ENCODE measurements at regions not wholly inside any gene's neighbourhood (a gene's known extent, or its start where the extent isn't known, plus 50 kb on each side); places are given as distances from the start of the nearest gene placed in this dataset.
A peak's percentile ranks its signal among the peaks of the same experiment; 100 is the strongest.

DNA sequence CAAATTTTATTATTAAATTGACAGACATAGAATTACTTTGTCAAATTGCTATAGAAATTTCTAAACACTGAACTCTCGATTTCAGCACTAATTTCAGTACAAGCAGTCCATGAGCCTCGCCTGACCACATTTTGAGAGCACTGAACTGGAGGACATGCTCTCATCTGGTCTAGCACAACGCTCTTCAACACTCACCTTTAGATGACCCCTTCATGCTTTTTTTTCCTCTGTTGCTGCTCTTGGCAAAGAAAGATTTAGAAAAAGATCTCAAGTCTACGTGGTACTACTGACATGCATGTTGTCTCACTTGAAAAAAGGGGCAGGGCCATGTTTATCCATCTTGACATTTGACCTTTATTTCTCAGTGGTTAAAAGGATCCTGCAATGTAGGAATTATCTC lies 981.5 kb downstream of the DIAPH3 start:
- peaks cover 0 to 1% of the 10 kb centered on the region in 2 donors for H3K9me3 Mint-ChIP-seq
- H3K4me3 Mint-ChIP-seq: no peak overlapping the region
- DNase-seq (no peak), ATAC-seq (replicated peaks in 1 of 2) (no peak)
- no peaks in the 10 kb centered on the region for H3K36me3 Mint-ChIP-seq (ENCODE audit: insufficient read depth in 2 of 2)
- H3K27ac Mint-ChIP-seq: no peak overlapping the region
- no peaks in the 10 kb centered on the region for H3K27me3 Mint-ChIP-seq (ENCODE audit: low read depth)
- no peaks in the 10 kb centered on the region for H3K4me1 Mint-ChIP-seq (ENCODE audit: low read depth)

DNA sequence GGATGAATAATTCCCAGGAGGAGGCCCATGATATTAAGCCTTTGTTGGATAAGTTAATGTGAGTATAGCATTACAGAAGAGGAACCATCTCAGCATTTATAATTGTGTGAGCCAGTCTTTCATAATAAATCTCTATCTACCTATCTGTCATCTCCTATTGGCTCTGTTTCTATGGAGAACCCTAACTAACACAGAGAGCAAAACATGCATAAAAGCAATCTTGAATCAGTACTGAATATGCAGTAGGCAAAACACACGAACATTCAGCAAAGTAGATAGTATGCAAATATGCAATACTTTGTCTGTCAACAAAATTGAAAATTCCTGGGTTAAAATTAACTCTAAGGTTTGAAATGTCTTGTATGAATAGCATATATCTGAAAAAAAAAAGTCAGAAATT lies 966.3 kb downstream of the DIAPH3 start:
- H3K9me3 Mint-ChIP-seq: peaks cover 2 to 4% of the 10 kb centered on the region in 2 donors
- H3K27me3 Mint-ChIP-seq (ENCODE audit: low read depth): no peaks in the 10 kb centered on the region
- H3K4me3 Mint-ChIP-seq: no peak overlapping the region
- ATAC-seq (replicated peaks in 1 of 2) (no peak), DNase-seq (no peak)
- no peak overlapping the region for H3K27ac Mint-ChIP-seq
- no peaks in the 10 kb centered on the region for H3K36me3 Mint-ChIP-seq (ENCODE audit: insufficient read depth in 2 of 2)
- H3K4me1 Mint-ChIP-seq (ENCODE audit: low read depth): no peaks in the 10 kb centered on the region

DNA sequence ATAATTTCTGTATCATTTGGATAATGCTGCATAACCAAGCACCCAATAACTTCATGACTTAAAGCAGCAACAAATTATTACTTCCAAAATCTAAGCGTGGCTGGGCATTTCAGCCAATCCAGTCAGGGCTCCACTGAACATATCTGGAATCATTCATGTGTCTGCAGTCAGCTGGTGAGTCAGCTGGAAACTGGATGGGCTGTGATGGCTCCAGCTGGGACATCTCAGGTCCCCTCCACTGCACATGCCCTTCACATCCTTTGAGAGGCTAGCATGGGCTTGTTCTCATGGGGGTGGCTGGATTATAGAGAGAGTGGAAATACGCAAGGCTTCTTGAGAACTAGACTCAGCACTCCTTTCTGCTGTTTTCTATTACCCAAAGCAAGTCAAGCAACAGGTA lies 961.9 kb downstream of the DIAPH3 start:
- peaks cover 4 to 9% of the 10 kb centered on the region in 2 donors for H3K9me3 Mint-ChIP-seq
- no peak for DNase-seq
- no peak overlapping the region for H3K27ac Mint-ChIP-seq
- no peaks in the 10 kb centered on the region for H3K4me1 Mint-ChIP-seq (ENCODE audit: low read depth)
- no peaks in the 10 kb centered on the region for H3K27me3 Mint-ChIP-seq (ENCODE audit: low read depth)
- H3K36me3 Mint-ChIP-seq (ENCODE audit: insufficient read depth in 2 of 2): no peaks in the 10 kb centered on the region
- H3K4me3 Mint-ChIP-seq: no peak overlapping the region
- ATAC-seq (replicated peaks in 1 of 2): no peak

DNA sequence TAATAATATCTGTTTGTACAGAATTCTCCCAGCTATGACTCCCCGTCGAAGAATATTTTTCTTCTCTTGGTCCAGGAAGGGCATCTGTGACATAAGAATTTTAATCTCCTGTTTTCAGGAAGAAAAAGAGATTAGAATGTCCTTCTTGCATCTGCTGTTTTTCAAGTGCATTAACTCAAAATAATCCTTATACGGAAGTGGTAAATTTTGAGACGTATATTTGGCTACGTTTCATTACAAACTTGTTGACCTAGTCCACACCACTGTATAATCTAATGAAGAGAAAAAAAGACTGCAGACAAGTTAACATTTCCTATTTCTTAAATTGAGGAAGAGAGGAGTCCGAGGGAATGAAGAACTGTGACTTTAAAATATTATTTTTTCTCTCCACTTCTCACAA lies 959.9 kb downstream of the DIAPH3 start:
- no peak for ATAC-seq (replicated peaks in 1 of 2)
- Mint-ChIP-seq H3K27me3 (ENCODE audit: low read depth) (no peaks in the 10 kb centered on the region), H3K9me3 (peaks cover 2 to 7% of the 10 kb centered on the region in 2 donors), H3K4me1 (ENCODE audit: low read depth) (no peaks in the 10 kb centered on the region), H3K27ac (no peak overlapping the region), H3K4me3 (no peak overlapping the region), H3K36me3 (ENCODE audit: insufficient read depth in 2 of 2) (no peaks in the 10 kb centered on the region)
- DNase-seq: no peak

DNA sequence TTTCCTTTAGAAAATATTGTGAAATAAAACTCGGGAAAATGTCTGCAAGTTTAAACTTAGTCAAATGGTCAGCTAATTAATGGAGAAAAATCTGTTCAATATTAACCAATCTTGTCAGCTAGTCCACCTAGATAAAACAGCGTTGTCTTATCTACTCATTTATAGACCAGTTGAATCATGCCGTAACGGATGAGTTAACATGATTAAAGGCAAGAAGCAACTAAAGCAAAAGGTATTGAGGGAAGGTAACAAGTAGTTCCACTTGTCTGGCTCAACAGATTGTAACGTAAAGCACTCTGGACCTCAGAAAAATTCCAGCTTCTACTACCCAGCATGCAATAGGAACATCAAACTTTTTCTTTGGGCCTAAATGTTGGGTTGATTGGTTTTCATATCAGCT lies 958.2 kb downstream of the DIAPH3 start:
- Mint-ChIP-seq H3K4me1 (ENCODE audit: low read depth) (no peaks in the 10 kb centered on the region), H3K36me3 (ENCODE audit: insufficient read depth in 2 of 2) (no peaks in the 10 kb centered on the region), H3K4me3 (no peak overlapping the region), H3K27ac (no peak overlapping the region), H3K27me3 (ENCODE audit: low read depth) (no peaks in the 10 kb centered on the region), H3K9me3 (peaks cover 2 to 7% of the 10 kb centered on the region in 2 donors)
- ATAC-seq (replicated peaks in 1 of 2) (no peak), DNase-seq (no peak)

DNA sequence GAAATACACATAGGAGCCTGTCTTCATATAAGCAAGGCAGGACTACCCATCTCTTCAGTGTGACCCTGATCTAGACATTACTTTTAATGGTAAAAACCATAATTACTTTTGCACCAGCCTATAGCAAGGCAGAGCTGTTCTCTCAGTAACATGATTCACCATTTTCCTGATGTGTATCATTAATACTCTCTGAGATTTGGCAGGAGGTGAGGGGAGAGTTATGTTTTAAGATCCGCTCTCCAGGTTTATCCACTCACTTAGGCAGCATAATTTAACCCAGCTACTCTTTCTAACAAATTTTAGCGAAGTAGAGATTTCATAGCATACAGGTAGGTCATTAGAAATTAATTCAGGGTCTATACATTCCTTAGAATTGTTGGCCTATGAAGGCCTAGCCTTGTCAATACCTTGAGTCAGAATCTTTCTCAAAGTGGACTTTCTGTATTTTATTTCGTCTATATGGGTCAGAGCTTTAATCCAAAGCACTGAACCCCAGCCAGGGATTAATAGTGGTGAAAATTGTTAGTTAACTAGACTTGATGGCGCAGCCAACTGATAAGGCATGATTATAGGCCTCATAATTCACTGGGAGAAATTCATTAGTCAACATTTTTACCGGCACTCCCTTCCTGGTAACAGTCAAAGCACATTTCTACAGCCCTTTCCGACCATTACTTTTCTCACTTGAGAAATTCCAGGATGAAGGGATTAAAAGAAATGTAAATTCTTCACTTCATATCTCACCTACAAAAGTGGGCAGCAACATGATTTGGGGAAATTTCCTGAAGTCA lies 955.1 kb downstream of the DIAPH3 start:
- Mint-ChIP-seq H3K27me3 (ENCODE audit: low read depth) (no peaks in the 10 kb centered on the region), H3K36me3 (ENCODE audit: insufficient read depth in 2 of 2) (no peaks in the 10 kb centered on the region), H3K4me3 (no peak overlapping the region), H3K9me3 (peaks cover under 1 to 2% of the 10 kb centered on the region in 2 donors), H3K27ac (no peak overlapping the region), H3K4me1 (ENCODE audit: low read depth) (no peaks in the 10 kb centered on the region)
- DNase-seq: no peak
- no peak for ATAC-seq (replicated peaks in 1 of 2)

DNA sequence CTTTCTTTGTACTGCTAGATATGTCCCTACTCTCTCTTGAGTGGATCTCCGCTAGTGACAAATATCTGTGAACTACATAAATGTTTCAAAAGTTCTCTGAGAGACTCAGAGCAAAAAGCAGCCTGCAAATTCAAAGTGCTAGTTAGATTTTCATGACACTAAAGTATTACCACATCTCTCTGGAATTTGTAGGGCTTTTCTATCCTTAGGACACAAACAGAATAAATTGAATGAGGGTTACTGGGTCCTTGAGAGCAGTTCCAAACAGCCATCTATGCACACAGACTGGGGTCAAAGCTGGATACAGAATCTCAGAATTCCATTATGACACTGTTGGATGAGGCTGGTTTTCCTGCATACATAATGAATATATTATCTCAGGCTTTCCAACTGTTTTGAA lies 953.2 kb downstream of the DIAPH3 start:
- no peak for DNase-seq
- Mint-ChIP-seq H3K4me1 (ENCODE audit: low read depth) (no peaks in the 10 kb centered on the region), H3K4me3 (no peak overlapping the region), H3K27me3 (ENCODE audit: low read depth) (no peaks in the 10 kb centered on the region), H3K9me3 (no peaks in the 10 kb centered on the region), H3K36me3 (ENCODE audit: insufficient read depth in 2 of 2) (no peaks in the 10 kb centered on the region), H3K27ac (no peak overlapping the region)
- ATAC-seq (replicated peaks in 1 of 2): no peak

DNA sequence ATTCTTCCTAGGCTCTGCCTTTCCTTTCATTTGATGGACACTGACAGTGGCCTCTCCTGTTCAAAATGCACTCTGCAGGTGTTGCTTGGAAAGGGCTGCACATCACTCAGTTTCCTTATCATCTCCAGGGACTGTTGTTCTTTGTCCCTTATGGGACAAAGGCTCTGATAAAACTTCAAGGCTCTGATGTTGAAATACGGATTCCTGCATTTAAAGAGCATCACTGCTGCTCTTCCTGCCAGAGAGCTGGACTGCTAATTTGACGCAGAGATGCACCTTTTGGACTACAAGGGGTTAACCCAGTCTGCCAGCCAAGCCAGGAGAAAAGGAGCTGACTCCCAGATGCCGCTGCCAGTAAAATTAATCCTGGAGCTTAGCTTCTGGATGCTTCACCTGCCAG lies 952.1 kb downstream of the DIAPH3 start:
- H3K27ac Mint-ChIP-seq: no peak overlapping the region
- no peak overlapping the region for H3K4me3 Mint-ChIP-seq
- ATAC-seq (replicated peaks in 1 of 2) (no peak), DNase-seq (no peak)
- H3K9me3 Mint-ChIP-seq: no peaks in the 10 kb centered on the region
- H3K36me3 Mint-ChIP-seq (ENCODE audit: insufficient read depth in 2 of 2): no peaks in the 10 kb centered on the region
- no peaks in the 10 kb centered on the region for H3K27me3 Mint-ChIP-seq (ENCODE audit: low read depth)
- no peaks in the 10 kb centered on the region for H3K4me1 Mint-ChIP-seq (ENCODE audit: low read depth)

DNA sequence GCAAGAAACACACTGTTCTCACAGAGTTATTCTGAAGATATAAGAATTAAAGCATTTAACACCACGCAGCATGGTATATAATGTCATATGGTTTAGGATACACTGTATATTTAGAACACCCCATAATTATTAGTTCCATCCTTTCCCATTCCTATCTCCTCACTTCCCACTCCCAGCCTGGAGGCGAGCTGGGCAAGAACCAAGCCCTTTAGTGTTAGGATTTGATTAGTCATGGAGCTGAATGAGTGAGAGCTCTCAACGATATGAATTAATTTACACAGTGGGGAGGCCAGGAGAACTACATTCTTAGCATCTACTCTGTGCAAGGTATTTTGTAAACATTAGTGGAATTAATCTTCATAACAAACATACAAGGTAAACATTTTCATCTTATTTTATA lies 934.3 kb downstream of the DIAPH3 start:
- Mint-ChIP-seq H3K36me3 (ENCODE audit: insufficient read depth in 2 of 2) (no peaks in the 10 kb centered on the region), H3K27me3 (ENCODE audit: low read depth) (no peaks in the 10 kb centered on the region), H3K9me3 (peaks cover 0 to 11% of the 10 kb centered on the region in 2 donors), H3K4me1 (ENCODE audit: low read depth) (no peaks in the 10 kb centered on the region), H3K27ac (no peak overlapping the region), H3K4me3 (no peak overlapping the region)
- no peak for ATAC-seq (replicated peaks in 1 of 2)
- DNase-seq: no peak

DNA sequence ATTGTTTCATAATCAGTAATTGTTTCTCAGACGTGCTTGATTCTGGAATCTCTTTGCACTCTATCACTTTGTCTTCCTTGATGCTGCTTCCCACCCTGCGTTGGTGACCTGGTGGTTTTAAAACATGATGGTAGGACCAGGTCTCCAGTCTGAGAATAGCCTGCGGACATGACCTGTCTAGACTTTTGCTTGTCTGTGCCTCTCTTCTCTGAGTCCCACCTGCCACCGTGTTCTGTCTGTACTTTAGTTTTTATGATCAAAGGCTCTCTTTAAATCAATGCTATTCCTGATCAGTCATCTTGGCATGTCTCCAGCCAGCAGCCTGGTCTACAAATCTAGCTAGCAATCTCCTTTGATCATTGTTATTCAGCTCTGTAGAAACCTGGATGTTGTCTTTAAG lies 933.9 kb downstream of the DIAPH3 start:
- Mint-ChIP-seq H3K4me3 (no peak overlapping the region), H3K27ac (no peak overlapping the region), H3K4me1 (ENCODE audit: low read depth) (no peaks in the 10 kb centered on the region), H3K27me3 (ENCODE audit: low read depth) (no peaks in the 10 kb centered on the region), H3K9me3 (peaks cover 0 to 11% of the 10 kb centered on the region in 2 donors), H3K36me3 (ENCODE audit: insufficient read depth in 2 of 2) (no peaks in the 10 kb centered on the region)
- no peak for ATAC-seq (replicated peaks in 1 of 2)
- DNase-seq: no peak

DNA sequence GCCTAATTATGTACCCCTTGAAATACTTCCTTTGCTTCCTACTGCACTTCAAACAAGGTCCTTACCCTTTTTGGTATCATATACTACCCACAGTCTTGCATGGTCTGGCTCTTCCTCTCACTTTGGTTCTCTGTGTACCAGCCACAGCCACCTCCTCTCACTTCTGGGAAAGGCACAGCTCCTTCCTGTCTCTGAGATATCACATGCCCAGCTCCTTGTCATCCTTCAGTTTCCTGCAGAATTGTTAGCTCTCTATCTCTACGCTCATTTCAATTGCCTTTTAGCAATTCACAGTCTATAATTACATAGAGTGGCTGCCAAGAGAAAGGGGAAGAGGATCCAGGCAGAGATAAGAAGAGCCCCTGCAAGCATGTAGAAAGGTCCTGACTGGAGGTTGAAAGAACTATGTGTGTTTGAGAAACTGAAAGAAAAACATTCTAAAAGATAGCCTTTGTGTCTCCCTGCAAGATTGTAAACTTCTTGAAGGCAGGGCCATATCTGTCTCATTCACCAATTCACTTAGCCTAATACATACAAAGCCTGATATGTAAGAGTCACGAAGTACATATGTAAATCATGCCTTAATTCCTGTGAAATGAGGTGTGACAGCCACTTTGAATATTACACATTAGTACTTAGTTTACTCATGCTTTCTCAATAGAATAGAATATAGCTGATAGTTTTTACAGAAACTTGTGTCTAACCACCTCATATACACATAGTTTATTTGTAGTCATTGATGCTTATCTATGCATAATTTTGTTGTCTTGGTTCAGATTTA lies 933.1 kb downstream of the DIAPH3 start:
- DNase-seq (no peak), ATAC-seq (replicated peaks in 1 of 2) (peak in 1 of 2 donors; percentile 48)
- H3K27ac Mint-ChIP-seq: no peak overlapping the region
- H3K4me3 Mint-ChIP-seq: no peak overlapping the region
- peaks cover 0 to 11% of the 10 kb centered on the region in 2 donors for H3K9me3 Mint-ChIP-seq
- H3K4me1 Mint-ChIP-seq (ENCODE audit: low read depth): no peaks in the 10 kb centered on the region
- H3K27me3 Mint-ChIP-seq (ENCODE audit: low read depth): no peaks in the 10 kb centered on the region
- H3K36me3 Mint-ChIP-seq (ENCODE audit: insufficient read depth in 2 of 2): no peaks in the 10 kb centered on the region

DNA sequence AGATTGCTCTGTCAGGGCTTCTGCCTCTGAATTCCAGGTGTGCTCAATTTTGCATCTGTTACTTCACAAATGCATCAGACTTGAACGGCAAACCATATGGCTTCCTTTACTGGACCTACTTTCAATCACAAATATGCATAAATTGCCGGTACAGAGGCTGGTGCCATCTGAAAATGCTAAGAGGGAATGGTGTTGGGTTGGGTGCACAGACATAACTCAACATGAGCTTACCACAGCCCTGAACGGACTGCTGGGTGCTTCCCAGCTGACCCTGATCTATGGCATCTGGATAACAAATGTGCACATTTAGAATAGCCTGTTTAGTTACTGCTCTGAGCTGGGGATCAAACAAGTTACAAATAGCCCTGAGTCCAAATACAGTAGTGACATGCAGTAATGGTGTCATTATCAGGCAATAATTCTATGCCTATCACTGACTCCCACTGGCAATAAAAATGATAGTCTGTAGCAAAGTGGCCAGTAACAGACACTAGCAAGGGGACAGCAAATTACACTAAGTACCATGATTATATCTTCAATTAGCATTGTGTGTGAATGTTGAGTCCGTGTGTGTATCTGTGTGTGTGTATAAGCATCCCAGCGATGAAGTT lies 927.3 kb downstream of the DIAPH3 start:
- Mint-ChIP-seq H3K27ac (no peak overlapping the region), H3K9me3 (peaks cover 0 to 6% of the 10 kb centered on the region in 2 donors), H3K36me3 (ENCODE audit: insufficient read depth in 2 of 2) (no peaks in the 10 kb centered on the region), H3K4me1 (ENCODE audit: low read depth) (no peaks in the 10 kb centered on the region), H3K4me3 (no peak overlapping the region), H3K27me3 (ENCODE audit: low read depth) (no peaks in the 10 kb centered on the region)
- DNase-seq: no peak
- ATAC-seq (replicated peaks in 1 of 2): no peak

DNA sequence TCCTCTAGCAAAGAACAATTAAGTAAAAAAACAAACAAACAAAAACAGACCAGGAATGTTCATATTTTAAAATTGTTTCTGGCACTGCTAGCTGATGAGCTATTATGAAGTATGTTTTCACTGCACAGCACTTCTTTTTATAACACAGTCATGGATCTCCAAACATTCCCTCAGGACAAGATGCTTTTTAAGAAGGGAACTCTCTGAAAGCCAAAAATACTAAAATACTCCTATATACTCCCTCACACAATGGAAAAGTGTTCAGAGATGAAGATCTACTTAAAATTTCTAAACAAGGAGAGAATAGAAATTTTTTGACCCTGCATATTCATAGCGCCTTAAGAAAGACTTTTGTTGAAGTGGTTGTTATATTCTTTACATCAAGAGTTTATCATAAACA lies 926.8 kb downstream of the DIAPH3 start:
- H3K4me1 Mint-ChIP-seq (ENCODE audit: low read depth): no peaks in the 10 kb centered on the region
- H3K27ac Mint-ChIP-seq: no peak overlapping the region
- no peak for DNase-seq
- H3K36me3 Mint-ChIP-seq (ENCODE audit: insufficient read depth in 2 of 2): no peaks in the 10 kb centered on the region
- peaks cover 0 to 6% of the 10 kb centered on the region in 2 donors for H3K9me3 Mint-ChIP-seq
- H3K4me3 Mint-ChIP-seq: no peak overlapping the region
- no peak for ATAC-seq (replicated peaks in 1 of 2)
- no peaks in the 10 kb centered on the region for H3K27me3 Mint-ChIP-seq (ENCODE audit: low read depth)
